Spleen (tissue), 7 donors: ENCODE measurements at regions not wholly inside any gene's neighbourhood (a gene's known extent, or its start where the extent isn't known, plus 50 kb on each side); places are given as distances from the start of the nearest gene placed in this dataset.

Source experiments
- CTCF ChIP-seq, 11 experiments: fragments of 200-600 bp in 7 of 11; fragments of 450-650 bp in 4 of 11; sonication (generic) in 4 of 11; IDR thresholded peaks in 8 of 11; conservative IDR thresholded peaks in 3 of 11; 1 replicate in 7 of 11; 2 replicates in 4 of 11; pipeline versions ENCODE4 v1.4.0 to v1.8.0; 2016 to 2021; ENCODE audit warnings: antibody characterized with exemption in 11 of 11, inconsistent platforms in 4 of 11, mild to moderate bottlenecking in 1 of 11
- POLR2AphosphoS5 ChIP-seq, 3 donors: sonication (generic); formaldehyde crosslinking; IDR thresholded peaks; one replicate each; pipeline ENCODE4 v1.5.1; 2017; ENCODE audit warnings: antibody characterized with exemption in 3 of 3
- donor health status: DM: no; HTN: no; CAD: no; lungs with moderate emphysema.
- donor health status: DM: no; HTN: no; CAD: no.
- donor health status: DM: no; HTN: no; CAD: no.

- TF ChIP-seq CTCF (IDR thresholded peaks at IDR 0.05 in 8 of 11, conservative IDR thresholded peaks at IDR 0.05 in 3 of 11) (no peak), POLR2AphosphoS5 (IDR thresholded peaks at IDR 0.05) (no peak)
Observed at GRCh38 chr4:170306208-170306607, 216.5 kb upstream of the AADAT start.
